Left ventricle myocardium superior (tissue), 1 donor: ENCODE measurements at regions not wholly inside any gene's neighbourhood (a gene's known extent, or its start where the extent isn't known, plus 50 kb on each side); places are given as distances from the start of the nearest gene placed in this dataset.

ENCODE experiments used
- ATAC-seq: fragments of 200-7000 bp; cut with Tn5 transposase; one replicate; pipeline ENCODE4 v1.9.1; 2020; ENCODE audit warnings: mild to moderate bottlenecking, moderate library complexity
- DNase-seq: peaks from one replicate; pipeline ENCODE4 v3.0.0-alpha.2; 2020
- intact Hi-C: fragments of 100-400 bp; cut with micrococcal nuclease; formaldehyde crosslinking; loops from one replicate; pipeline ENCODE4 v1.11.0; 2022
- donor health status: DM: no; HTN: yes; CAD: no; lungs with severe emphysema.

DNA sequence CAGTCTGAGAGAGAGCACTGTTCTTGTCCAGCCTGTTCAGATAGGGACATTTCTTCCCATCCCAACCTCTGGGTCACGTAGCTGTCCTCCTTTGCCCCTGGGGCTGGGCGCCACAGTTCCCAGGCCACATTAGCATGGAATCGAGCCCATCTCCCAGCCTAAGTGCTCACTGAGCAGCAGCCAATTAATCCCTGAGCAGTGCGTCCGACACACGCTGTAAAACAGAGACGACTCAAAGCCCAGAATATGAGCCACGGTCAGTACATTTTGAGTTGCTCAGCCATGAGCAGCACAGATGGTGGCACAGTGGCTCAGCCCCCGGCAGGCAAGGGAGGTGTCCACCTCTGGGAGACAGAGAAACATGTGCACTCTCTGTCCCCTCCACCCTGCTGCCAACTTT is 267.4 kb downstream of the NPHP4 start:
- peak; percentile 45 for ATAC-seq
- DNase-seq = no peak
- intact Hi-C loops = no loop called here

- peak; percentile 43 for DNase-seq
- peak; percentile 50 for ATAC-seq
- intact Hi-C loops = no loop called here
These were observed 269.5 kb downstream of the NPHP4 start for GRCh38 chr1:5722635-5723164.

GRCh38 chr1:5721634-5722215 is 270.5 kb downstream of the NPHP4 start:
- intact Hi-C loops = no loop called here
- DNase-seq = no peak
- ATAC-seq = no peak

DNA sequence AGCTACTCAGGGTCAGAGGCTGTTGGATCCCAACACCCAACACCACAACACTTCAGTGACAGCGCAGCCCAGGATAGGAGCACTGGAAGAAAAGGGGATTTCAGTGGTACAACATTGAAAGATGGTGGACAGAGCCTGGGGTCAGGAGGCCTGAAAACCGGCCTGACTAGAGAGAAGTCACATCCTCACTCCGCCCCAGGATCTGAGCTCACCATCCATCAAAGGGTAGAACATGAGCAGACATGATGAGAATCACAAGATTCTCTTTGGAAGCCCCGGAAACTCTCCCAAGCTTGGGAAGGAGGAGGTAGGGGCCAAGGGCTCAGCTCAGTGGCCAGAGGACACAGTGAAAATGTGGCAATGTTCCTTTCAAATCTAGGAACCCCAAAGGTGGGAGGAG is 271.3 kb downstream of the NPHP4 start:
- ATAC-seq = no peak
- DNase-seq = no peak
- intact Hi-C loops = no loop called here

DNA sequence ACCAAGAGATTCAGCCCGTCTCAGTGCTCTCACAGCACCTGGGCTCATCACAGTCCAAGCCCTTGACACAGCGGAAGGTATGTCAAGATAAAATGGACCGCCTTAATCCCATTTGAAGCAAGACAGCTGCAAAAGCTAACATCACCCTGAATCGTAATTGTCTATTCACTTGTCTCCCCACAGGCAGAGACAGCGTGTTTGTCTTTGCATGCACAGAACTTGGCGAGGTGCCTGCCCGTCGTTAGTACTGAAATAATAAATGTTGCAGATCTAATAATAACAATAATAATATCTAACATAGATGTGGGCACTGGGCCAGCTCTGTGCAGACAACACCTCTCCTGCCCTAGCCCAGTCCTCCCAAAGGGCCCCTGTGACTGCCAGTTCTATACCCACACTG is 271.7 kb downstream of the NPHP4 start:
- intact Hi-C loops = no loop called here
- ATAC-seq (no peak), DNase-seq (no peak)

- intact Hi-C loops = no loop called here
- no peak for ATAC-seq
These were observed 272.2 kb downstream of the NPHP4 start for GRCh38 chr1:5720045-5720444.

DNA sequence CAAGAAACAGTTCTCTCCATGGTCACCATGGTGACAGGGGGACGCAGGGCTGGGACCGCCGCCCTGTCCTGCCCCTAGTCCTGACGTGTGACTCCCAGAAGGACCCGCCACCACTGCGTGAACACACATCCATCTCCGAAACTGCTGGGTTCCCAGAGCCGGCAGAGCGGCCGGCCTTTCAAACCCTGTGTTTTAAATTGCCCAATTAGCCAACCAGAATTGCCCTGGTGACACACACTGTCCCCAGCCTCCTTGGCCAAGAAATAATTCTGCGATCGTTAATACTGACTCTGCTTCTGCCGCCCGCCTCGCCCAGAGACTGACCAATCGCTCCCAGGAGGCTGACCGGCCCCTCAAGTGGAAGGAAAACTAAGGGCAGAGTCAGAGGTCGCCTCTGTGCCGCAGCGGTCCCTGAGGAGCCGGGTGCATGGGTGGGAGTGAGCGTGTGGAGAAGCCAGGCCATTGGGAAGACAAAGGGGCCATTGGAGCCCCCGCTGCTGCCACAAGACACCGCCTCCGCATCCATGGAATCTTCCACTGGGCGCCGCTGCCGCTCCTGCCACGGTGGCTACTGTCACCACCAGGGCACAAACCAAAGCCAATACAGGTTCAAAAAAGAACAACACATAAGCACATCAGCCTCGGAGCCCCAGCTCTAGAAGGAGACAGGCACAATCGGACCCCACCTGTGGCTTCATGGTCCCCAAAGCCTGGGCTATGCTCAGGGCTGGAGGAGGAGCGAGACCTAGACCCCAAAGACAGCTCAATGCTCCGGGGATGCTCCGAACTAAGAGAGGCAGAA is 273.2 kb downstream of the NPHP4 start:
- DNase-seq (no peak), ATAC-seq (no peak)
- intact Hi-C loops = no loop called here

More at GRCh38 chr1:5720045-5720444, 272.2 kb downstream of the NPHP4 start:
- DNase-seq = no peak

- DNase-seq = no peak
- intact Hi-C loops = no loop called here
- no peak for ATAC-seq
These were observed 275.1 kb downstream of the NPHP4 start for GRCh38 chr1:5717031-5717682.

DNA sequence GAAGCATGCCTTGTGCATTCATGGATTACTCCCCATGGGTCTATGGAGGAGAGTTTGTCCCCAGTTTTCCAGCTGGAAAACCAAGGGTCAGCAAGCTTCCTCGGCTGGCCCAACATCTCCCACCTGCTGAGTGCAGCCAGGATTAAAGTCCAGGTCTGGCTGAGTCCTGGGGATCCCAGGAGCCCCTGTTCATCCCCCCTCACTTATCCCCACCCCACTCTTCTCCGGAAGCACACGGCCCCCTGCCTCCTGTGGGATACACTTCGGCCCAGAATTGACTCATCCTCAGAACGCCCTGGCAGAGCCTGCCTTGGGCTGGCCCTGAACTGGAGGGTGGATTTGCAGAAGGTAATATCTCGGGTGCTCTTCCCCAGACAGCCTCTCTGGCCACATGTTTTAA is 276.1 kb downstream of the NPHP4 start:
- DNase-seq = no peak
- no peak for ATAC-seq
- intact Hi-C loops = no loop called here

GRCh38 chr1:5713101-5714010 is 278.9 kb downstream of the NPHP4 start:
- no peak for ATAC-seq
- intact Hi-C loops = no loop called here
- no peak for DNase-seq

DNA sequence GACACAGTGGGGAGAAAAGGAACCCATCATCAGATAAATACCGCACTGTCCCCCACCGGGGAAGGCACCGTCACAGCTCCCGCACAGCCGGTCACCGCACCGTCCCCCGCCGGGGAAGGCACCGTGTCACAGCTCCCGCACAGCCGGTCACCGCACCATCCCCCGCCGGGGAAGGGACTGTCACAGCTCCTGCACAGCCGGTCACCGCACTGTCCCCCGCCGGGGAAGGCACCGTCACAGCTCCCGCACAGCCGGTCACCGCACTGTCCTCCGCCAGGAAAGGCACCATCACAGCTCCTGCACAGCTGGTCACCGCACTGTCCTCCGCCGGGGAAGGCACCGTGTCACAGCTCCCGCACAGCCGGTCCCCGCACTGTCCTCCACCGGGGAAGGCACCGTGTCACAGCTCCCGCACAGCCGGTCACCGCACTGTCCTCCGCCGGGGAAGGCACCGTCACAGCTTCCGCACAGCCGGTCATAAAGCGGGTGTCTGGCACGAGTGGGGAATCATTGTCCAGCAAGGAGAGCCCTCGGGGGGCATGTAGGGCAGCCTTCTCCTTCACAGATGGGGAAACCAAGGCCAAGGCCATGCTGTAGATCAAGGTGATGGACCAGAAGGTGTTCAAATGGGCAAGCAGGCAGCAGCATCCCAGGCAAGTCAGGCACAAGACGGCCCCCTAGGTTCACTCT is 280.1 kb downstream of the NPHP4 start:
- ATAC-seq (no peak), DNase-seq (no peak)
- intact Hi-C loops = no loop called here

- DNase-seq (no peak), ATAC-seq (no peak)
- intact Hi-C loops = no loop called here
These were observed 281.1 kb downstream of the NPHP4 start for GRCh38 chr1:5711079-5711478.

DNA sequence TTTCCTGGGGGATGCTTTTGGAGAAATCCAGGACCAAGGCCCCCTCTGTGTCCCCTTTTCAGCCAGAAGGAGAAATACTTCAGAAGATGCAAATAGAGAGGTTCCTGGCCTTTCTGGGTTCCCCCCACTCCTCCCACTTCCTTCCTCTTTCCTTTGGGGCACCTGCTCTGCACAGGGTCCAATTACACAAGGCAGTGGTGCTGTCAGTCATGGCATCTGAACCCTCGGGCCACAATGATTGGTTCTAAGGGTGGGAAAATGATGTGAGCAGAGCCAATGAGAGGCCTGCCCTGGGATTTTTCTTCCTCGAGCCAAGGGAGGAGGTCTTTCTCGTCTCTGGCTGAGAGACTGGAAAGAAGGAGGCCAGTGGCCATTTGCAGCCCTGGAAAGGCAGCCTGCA is 282.2 kb downstream of the NPHP4 start:
- ATAC-seq (no peak), DNase-seq (no peak)
- intact Hi-C loops = no loop called here

DNA sequence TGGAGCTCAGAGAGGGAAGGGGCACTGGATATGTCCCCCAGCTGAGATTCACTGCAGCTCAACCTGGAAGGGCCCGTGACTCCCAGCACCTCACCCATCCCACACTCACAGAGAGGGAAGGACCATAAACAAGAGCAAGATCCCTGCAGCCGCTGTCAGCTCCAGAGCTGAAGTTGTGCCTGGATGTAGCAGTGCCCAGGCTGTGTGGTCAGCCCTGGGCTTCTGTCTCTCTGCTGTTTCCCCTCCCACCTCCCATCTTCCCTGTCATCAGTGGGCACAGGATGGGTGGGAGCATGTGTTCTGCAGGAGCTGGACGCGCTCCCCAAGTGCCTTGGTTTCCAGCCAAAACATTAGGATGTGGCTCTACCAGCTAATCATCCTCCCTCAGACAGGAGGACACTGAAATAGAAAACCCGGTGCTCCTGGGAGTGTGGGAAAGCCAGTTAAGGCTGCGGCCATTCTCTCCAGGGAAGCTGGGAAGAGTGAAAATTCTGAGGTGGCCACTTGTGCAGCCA is 282.7 kb downstream of the NPHP4 start:
- intact Hi-C loops = no loop called here
- ATAC-seq (no peak), DNase-seq (no peak)

DNA sequence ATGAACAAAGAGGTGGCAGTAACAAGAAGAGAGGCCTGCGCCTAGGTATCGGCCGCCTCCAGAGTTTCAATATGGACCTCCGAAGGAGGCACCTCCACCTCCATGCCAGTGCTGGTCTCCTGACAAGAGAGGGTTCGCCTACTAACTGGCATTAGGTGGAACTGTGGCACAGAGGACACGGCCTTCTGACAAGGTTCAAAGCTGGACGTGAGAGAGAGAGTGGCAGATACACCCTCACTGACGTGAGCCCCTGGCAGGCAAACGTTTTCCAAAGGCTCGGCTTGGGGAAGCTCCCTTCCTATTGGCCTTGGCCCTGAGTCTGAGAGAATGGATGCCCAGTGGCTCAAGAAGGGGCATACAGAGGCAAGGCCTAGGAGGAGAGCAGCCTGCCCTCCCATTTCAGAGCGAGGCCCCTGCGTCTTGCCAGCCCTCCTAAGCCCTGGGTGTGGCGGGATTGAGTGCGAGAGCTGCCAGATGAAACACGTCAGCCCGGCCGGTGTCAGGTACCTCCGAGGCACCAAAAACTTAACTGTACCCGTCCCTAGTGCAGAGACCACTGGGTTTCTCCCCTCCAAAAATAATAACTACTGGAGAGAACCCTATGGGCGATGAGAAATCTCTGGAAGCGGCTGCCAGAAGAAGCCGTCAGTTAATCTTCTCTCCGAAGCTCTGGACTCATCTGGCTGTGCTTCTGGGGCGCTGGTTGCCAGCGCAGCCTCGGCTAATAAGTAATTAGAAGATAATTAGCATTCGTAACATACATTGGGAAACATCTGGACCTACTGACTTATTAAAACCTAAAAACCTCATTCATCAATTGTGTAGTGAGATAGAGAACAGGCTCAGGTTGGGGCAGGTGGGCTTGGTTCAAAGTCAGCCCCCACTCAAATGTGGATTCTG is 283.6 kb downstream of the NPHP4 start:
- DNase-seq (no peak), ATAC-seq (no peak)

DNA sequence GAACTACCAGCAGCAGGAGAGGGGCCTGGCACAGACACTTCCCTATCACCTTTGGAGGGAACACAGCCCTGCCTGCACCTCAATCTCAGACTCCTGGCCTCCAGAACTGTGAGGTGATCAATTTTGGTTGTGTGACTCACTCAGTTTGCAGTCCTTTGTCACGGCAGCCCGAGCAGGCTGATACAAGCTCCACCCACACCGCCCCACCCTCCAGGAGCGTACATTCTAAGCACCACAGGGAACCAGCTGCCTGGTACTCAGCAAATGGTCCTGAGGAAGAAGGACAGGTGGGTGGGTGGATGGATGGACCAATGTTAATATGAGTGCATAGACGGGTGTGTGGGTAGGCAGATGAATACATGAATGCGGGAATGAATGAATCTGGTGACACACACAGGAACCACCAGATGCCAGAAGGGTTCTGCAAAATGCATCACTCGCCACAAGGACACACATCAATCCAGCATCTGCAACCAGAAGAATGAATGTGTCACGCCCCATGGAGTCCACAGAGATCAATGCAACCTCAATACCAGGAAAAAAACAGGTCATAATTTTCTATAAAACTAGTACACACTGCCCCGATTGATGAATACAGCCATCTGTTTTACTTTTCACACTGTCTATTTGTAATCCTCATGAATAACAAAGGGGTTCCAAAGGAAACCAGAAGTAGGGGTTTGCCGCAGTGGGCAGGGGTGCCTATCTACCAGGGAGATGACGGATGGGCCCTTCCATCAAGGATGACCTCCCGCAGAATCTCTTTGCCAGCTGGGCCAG is 284.5 kb downstream of the NPHP4 start:
- intact Hi-C loops = no loop called here
- ATAC-seq (no peak), DNase-seq (no peak)

More for the DNA sequence above, 283.6 kb downstream of the NPHP4 start:
- intact Hi-C loops = no loop called here

GRCh38 chr1:5706239-5706638 is 286.0 kb downstream of the NPHP4 start:
- intact Hi-C loops = no loop called here
- DNase-seq (no peak), ATAC-seq (no peak)
